NCI-H2196 treated with DMSO at 0.1 percent for 48 hours (cell line): ENCODE measurements at regions not wholly inside any gene's neighbourhood (a gene's known extent, or its start where the extent isn't known, plus 50 kb on each side); places are given as distances from the start of the nearest gene placed in this dataset.

Source experiments
- DNase-seq: peaks from one replicate; lab custom pipeline; 2025; ENCODE audit not compliant: unreplicated experiment; lab: John Stamatoyannopoulos, UW

GRCh38 chr10:128938558-128938957 is 528.5 kb upstream of the MGMT start:
- DNase-seq, result no peak

DNA sequence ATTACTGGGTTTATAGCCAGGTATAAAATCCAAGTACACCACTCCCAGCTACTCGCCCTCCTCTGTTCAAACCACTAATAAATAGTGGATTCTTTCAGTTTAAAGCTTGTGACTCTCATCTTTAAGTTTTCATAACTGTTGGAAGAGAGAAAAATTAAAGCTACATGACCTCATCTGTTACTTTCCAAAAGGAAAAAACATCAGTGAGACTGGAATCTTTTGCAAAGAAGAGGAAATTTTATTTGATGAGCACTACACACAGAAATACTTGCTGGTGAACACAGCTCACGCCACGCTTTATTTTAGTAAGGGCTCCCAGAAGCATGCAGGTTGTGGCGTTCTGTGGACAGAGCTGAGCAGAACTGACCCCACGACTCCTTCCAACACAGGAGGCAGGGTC is 527.0 kb upstream of the MGMT start:
- DNase-seq, result no peak

DNA sequence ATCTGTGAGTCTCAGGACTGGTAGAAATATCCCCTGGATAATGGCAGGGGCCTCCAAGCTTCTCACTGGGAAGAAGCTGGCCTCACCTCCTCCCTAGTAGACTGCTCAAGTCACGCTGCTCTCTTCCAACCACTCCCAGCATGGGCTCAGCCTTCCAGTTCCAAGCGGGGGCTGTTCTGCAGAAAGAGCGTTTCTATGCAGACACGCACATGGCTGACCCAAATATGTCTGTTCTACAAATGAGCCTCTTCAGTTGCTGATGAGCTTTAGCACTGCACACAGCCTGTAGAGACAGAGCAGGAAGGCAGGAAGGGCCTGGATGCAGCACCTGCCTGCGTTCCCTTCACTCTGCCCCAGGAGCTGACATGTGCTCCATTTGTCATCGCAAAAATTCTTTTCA is 523.9 kb upstream of the MGMT start:
- no peak for DNase-seq

DNA sequence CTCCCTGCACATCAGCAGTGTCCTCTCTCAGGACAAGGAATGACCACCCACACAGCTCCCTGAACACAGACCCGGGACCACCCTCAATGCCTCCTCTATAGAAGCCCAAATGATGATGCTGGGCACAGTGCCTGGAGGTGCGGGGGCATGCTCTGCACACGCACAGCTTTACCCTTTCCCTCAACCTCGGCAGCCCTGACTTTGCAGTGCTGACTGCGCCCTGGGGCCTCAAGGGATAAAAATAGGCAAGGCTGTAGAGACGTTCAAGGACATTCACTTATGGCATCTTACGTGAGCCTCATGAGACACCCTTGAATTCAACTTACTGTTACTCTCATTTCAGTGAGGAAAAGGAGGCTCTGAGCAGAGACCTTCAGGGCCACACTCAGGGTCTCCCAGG is 521.6 kb upstream of the MGMT start:
- no peak for DNase-seq

DNA sequence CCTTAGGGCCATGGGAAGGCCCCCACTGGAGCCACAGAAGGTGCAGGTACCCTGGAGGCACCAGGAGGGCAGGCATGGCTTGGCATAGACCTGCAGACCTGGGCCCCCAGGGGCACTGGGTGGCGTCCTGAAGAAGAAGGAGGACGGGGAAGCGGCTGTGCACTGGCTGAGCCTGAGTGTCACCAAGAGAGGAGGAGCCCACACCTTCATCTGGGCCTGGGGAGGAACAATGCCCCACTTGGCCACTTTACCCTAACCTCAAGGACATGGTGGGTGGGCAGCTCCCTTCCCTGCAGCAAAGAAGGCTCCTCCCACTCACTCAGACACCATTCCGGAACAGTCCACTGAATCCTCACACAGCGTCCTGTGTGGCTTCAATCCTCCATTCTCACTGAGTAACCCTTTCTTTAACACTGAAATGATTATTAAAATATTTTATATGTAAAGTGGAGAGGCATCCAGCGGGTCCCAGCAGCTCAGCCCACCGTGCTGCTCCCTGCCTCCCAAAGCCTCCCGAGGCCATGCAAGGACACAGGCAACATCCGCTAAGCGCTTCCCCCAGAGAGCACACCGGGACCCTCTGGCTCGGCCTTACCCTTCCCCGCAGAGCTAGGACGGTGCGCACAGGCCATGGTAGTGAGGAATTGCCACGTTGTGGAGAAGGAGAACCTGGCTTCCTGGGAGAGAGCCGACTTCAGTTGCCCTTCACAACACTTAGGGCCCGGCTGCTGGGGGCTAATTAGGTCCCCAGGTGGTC is 516.7 kb upstream of the MGMT start:
- no peak for DNase-seq

DNA sequence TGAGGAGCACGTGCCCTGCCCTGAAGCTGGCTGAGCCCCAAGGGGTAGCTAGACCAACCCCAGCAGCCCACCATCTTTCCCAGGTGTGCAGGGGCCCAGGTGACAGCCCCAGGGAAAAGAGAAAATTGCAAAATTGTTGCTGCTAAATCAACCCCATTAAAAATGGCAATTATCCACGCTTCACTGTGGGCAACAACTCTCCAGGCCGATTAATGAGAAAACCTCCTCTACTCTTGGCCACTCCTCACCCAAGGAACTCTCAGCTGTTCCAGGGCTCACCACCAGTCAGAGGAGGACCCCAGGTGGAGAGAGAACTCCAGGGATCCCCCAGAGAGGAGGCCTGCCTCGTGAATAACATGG is 516.1 kb upstream of the MGMT start:
- DNase-seq, result no peak

DNA sequence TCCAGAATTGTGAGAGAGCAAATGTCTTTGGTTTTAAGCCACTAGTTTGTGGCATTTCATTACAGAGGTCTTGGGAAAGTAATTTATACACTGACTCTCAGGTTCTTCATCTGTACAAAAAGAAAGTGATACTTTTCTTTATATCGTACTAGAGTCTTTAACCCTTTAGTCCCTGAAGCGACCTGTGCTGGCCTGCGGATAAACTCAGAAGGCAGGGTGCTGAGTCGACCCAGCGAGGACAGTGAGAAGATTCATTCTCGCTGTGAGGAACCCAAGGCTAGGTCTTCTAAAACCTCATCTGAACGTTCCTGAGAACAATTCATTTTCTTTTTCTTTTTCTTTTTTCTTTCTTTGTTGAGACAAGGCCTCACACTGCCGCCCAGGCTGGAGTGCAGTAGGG is 514.2 kb upstream of the MGMT start:
- no peak for DNase-seq

DNA sequence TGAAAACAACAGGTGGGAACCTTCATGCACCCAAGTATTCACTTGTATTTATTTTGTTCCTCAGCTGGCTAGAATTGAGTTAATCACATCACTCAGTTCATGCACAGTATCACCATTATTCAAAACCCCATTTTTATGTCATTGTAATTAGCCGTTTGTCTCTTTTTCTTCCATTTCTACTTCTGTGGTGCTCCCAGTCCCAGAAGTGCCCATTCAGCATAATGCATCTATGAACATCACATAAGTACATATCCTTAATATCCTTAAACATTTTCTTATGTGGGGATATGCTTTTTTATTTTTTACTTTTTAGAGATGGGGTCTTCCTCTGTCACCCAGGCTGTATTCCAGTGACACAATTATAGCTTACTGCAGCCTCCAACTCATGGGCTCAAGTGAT is 510.9 kb upstream of the MGMT start:
- no peak for DNase-seq

DNA sequence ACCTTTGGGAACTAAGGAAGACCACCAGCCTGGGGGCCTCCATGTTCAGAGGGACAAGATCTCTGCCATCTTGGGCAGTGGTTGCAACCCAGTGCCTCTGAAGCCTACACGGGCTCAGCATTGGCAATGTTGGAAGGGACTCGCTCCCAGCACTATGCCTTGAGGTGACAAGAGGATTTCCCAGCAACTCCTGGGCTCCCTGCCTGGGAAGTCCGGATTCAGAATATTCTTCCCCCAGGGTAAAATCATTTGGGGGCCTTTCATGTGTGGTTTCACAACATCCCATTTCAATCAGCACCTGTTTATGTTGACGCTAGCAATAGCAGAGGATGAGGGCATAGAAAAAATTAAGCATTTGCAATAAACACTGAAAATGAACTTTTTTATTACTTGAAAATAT is 509.8 kb upstream of the MGMT start:
- DNase-seq, result no peak

GRCh38 chr10:128958834-128959690 is 508.0 kb upstream of the MGMT start:
- DNase-seq, result no peak

- DNase-seq, result no peak
Observed at GRCh38 chr10:128959746-128960145, 507.3 kb upstream of the MGMT start.

DNA sequence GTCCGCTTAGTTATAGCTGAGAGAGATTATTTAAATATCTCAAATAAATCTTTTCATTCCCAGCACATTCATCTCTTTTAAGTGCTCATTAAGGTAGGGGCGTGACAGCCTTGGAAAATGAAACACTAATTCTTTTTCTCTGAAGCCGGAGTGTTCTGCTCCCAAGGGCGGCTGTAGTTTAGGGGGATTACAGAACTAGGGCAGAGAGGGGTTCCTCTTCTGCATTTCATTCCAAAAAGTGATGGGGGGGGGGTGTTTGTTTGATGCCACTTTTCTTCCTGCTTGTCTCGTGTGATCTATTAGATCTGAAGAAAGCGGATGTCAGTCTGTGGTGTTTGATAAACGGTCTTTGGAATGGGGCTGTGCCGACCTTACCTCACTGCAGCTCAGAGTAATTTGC is 506.5 kb upstream of the MGMT start:
- no peak for DNase-seq

DNA sequence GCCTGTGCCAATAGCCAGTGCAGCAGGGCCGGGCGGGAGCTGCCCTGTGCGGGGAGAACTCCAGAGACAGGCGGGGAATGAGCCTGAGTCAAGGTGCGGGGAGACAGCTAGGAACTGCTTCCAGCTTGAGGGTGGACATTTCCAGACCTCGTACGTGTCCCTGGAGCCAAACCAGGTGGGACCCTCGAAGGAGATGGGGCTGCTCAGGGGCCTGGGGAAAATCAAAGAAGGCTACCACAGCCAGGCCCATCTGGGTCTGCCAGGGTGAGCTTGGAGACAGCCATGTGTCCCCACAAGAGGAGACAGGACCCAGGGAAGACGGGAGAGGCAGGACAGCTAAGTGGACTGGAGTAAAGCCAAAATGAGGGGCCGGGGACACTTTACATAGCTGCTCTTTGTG is 504.9 kb upstream of the MGMT start:
- DNase-seq, result no peak

GRCh38 chr10:128963211-128964099 is 503.6 kb upstream of the MGMT start:
- DNase-seq, result no peak

GRCh38 chr10:128964100-128964403 is 503.0 kb upstream of the MGMT start:
- no peak for DNase-seq

GRCh38 chr10:128967980-128968756 is 498.9 kb upstream of the MGMT start:
- no peak for DNase-seq

DNA sequence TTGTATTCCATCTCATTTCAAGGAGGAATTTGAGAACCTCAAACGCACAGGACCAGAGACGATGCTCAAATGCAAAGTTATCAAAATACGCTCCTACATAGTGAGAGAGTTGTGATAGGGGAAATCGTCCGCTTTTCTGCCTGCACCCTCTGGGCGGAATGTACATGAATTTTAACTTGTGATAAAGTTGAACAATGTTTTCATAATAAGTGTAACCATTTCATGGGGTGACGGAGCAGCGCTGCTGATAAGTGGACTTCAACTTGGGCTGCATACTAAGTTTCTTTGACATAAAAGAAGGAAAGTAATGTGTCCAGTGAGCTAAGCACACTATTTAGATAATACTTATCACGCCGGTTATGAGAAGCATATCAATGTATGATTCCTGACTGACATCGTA is 497.5 kb upstream of the MGMT start:
- DNase-seq, result no peak

GRCh38 chr10:128971374-128972035 is 495.5 kb upstream of the MGMT start:
- no peak for DNase-seq

DNA sequence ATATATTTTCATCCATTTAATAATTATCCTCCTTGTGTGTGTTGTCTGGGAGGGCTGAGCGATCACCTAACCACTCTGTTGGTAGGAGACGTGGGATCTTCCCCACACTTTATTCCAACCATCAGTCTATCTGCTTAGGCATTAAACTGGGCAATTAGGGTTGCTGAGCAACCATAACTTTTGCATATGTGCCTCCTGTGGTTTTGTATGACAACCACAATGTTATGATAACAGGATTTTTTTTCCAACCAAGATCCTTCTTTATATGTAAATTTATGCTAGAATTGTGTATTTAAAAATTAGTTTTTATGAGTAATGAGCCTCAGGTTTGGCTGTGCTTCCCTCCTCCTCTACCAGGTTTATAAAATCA is 495.0 kb upstream of the MGMT start:
- DNase-seq, result no peak

GRCh38 chr10:128973221-128973620 is 493.8 kb upstream of the MGMT start:
- no peak for DNase-seq

- DNase-seq, result no peak
Observed at GRCh38 chr10:128976856-128977255, 490.2 kb upstream of the MGMT start.
